Glutamatergic neuron (in vitro differentiated cells): ENCODE measurements at regions not wholly inside any gene's neighbourhood (a gene's known extent, or its start where the extent isn't known, plus 50 kb on each side); places are given as distances from the start of the nearest gene placed in this dataset.

Experiments
- DNase-seq: peaks from one replicate; pipeline ENCODE4 v3.0.0; 2022
- H3K27ac Mint-ChIP-seq: one replicate; pipeline ENCODE4 v1.8.0; 2020; ENCODE audit warnings: mild to moderate bottlenecking, mixed read lengths, inconsistent platforms; ENCODE audit not compliant: unreplicated experiment
- H3K27me3 Mint-ChIP-seq: one replicate; pipeline ENCODE4 v1.8.0; 2020; ENCODE audit warnings: mild to moderate bottlenecking, moderate library complexity, mixed read lengths, inconsistent platforms; ENCODE audit not compliant: unreplicated experiment
- H3K36me3 Mint-ChIP-seq: one replicate; pipeline ENCODE4 v1.8.0; 2020; ENCODE audit warnings: mild to moderate bottlenecking, mixed read lengths, inconsistent platforms; ENCODE audit not compliant: unreplicated experiment
- H3K4me1 Mint-ChIP-seq: one replicate; pipeline ENCODE4 v1.8.0; 2020; ENCODE audit warnings: mild to moderate bottlenecking, low read depth, mixed read lengths, inconsistent platforms; ENCODE audit not compliant: unreplicated experiment
- H3K4me3 Mint-ChIP-seq: one replicate; pipeline ENCODE4 v1.8.0; 2020; ENCODE audit warnings: mild to moderate bottlenecking, mixed read lengths, inconsistent platforms; ENCODE audit not compliant: unreplicated experiment
- H3K9me3 Mint-ChIP-seq: one replicate; pipeline ENCODE4 v1.8.0; 2020; ENCODE audit warnings: mild to moderate bottlenecking, moderate library complexity, mixed read lengths, inconsistent platforms; ENCODE audit not compliant: unreplicated experiment
- TF ChIP-seq, protein P1 (sequence below): fragments of 200-600 bp; sonication (generic); IDR thresholded peaks from one replicate; pipeline ENCODE4 v1.5.0; 2021; ENCODE audit not compliant: partially characterized antibody, unreplicated experiment

DNA sequence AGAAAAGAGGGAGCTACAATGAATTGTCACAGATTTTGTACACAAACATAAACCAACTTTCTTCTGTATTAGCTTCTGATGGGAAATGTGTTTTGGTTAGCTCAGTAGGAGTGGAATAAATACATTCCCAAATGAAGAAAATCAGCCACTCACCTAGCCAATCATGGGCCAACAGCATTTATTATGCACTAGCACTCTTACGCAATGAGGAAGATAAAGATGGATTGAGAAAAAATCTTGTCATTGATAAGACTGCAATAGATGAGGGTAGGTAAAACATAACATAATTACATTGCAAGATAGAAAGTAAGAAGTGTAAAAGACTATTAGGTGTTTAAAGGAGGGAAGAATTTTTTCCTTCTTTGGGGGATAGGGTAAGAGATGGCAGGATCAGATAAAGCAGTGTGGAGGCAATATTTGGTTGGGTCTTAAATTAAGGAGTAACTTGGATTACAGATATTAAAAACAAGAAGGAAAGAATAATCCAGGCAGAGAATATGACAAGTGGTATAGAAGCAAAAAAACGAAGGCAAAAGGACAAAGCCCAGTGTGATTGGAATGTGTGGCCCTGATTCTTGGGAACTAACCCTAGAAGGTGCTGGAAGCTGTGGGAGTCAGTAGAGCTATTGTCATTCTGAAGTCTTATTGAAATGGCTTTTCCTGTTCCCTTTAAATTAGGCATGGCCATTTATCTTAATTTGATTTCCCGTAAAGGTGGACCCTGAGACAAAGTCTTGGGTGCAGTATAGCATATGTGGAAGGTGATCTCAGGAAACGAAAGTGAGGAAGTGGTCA lies 208.4 kb upstream of the MEX3C start:
- Mint-ChIP-seq H3K27ac (no peak overlapping the region), H3K4me1 (no peaks in the 10 kb centered on the region)

DNA sequence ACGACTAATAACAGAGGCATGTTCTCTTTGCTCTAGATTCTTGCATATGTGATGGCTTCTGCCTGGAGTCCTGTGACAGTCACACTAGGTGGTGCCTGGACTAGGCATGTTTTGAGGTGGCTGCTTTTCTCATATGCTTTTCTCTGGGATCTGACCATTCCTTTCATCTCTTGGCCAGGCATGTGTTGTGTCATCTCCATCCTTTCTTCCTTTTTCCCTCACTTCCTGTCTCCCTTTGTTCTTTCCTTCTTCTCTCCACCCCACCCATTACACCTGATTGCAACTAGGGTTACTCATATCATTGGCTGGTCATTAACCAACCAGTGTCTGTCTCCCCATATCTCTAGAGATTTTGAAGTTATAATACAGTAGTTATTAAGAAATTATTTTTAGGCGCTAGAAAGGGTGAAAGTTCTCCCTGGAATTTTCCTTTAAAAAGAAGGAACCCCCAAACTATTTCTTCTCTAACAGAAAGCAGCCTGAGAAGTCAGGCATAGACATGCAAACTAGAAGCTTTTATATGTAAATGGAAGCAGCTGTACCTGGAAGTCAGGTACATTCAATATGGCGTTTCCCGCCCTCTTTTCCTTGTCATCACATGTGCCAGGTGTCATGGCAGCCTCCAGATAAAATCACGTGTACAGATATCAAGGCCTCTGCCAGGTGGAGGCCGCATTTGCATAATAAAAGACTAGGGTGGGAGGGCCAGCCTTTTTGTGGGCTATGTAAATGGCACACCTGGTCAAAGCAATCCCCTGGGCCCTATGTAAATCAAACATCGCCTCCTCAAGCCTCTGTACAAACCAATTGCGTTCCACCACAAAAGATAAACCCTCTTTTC lies 220.4 kb upstream of the MEX3C start:
- TF ChIP-seq, protein P1, sequence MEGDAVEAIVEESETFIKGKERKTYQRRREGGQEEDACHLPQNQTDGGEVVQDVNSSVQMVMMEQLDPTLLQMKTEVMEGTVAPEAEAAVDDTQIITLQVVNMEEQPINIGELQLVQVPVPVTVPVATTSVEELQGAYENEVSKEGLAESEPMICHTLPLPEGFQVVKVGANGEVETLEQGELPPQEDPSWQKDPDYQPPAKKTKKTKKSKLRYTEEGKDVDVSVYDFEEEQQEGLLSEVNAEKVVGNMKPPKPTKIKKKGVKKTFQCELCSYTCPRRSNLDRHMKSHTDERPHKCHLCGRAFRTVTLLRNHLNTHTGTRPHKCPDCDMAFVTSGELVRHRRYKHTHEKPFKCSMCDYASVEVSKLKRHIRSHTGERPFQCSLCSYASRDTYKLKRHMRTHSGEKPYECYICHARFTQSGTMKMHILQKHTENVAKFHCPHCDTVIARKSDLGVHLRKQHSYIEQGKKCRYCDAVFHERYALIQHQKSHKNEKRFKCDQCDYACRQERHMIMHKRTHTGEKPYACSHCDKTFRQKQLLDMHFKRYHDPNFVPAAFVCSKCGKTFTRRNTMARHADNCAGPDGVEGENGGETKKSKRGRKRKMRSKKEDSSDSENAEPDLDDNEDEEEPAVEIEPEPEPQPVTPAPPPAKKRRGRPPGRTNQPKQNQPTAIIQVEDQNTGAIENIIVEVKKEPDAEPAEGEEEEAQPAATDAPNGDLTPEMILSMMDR = no peak
- H3K36me3 Mint-ChIP-seq = no peaks in the 10 kb centered on the region
- DNase-seq = no peak
- H3K9me3 Mint-ChIP-seq = no peaks in the 10 kb centered on the region
- H3K4me3 Mint-ChIP-seq = no peak overlapping the region
- no peaks in the 10 kb centered on the region for H3K4me1 Mint-ChIP-seq
- H3K27ac Mint-ChIP-seq = no peak overlapping the region
- no peaks in the 10 kb centered on the region for H3K27me3 Mint-ChIP-seq

More for the DNA sequence above, 208.4 kb upstream of the MEX3C start:
- H3K9me3 Mint-ChIP-seq = no peaks in the 10 kb centered on the region
- H3K27me3 Mint-ChIP-seq = no peaks in the 10 kb centered on the region
- H3K4me3 Mint-ChIP-seq = no peak overlapping the region
- DNase-seq = no peak
- no peaks in the 10 kb centered on the region for H3K36me3 Mint-ChIP-seq
- TF ChIP-seq, protein P1 = no peak

DNA sequence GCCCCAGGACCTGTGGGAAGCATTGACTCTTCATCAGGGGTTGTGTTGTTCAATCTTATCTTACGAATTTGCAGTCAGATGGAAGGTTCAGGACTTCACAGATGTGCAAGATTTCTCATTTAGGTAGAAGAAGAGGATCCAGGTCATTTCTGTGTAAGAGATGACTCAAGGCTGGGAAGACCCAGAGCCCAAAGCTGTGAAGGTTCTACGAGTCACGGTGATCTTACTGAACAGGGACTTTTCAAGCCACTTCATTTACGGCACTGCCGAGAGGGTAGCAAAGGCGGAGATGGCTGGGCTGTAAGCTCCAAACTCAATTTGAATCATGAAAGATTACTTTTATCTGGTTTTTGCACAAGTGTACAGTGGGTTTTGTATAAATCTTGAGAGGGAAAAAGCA lies 228.0 kb upstream of the MEX3C start:
- Mint-ChIP-seq H3K27me3 (peaks cover 4% of the 10 kb centered on the region), H3K36me3 (no peaks in the 10 kb centered on the region), H3K4me1 (no peaks in the 10 kb centered on the region), H3K27ac (no peak overlapping the region), H3K4me3 (no peak overlapping the region), H3K9me3 (peaks cover 2% of the 10 kb centered on the region)
- DNase-seq = no peak
- TF ChIP-seq, protein P1 = no peak

DNA sequence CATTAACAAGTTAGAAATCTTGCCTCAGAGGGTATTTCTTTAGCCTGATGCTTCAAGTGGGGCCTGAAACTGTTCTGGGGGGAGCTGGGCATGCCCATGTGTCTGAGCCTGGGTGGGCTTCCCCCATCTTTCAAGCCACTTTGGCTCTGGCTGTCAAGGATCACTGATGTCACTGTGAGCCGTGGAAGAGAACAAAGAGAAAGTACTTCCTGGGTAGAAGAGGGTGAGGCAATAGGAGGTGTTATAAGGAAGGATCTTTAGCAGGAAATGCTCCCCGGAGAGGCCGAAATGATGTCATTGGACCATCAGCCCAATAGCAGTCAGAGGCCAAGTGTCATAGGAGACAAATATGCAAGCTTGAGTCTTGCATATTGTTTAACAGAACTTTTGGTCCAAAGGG lies 228.4 kb upstream of the MEX3C start:
- Mint-ChIP-seq H3K4me3 (no peak overlapping the region), H3K4me1 (no peaks in the 10 kb centered on the region), H3K36me3 (no peaks in the 10 kb centered on the region), H3K27ac (no peak overlapping the region), H3K27me3 (peaks cover 4% of the 10 kb centered on the region), H3K9me3 (peaks cover 2% of the 10 kb centered on the region)
- no peak for DNase-seq
- TF ChIP-seq, protein P1 = no peak

DNA sequence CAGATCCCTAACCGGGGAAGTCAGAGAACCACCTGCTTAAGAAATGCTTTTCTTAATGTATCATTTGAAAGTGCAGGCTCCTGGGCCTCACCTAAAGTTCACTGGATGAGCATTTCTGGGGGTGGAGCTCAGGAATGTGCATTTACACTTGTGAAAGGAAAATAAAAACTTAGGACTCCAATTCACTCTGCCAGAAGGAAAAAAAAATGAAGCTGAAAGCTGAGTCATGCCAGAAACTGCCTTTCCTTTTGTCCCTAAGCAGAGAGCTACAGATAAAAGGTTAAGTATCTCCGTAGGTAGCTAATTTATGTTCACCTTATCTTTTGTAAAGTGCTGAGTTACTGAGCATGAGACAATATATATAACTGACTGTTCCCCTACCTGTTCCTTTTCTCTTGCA lies 229.5 kb upstream of the MEX3C start:
- Mint-ChIP-seq H3K4me1 (no peaks in the 10 kb centered on the region), H3K4me3 (no peak overlapping the region), H3K27me3 (peaks cover 4% of the 10 kb centered on the region), H3K9me3 (peaks cover 2% of the 10 kb centered on the region), H3K27ac (no peak overlapping the region), H3K36me3 (no peaks in the 10 kb centered on the region)
- no peak for DNase-seq
- TF ChIP-seq, protein P1 = no peak
